GM21360 (cell line): ENCODE measurements at regions not wholly inside any gene's neighbourhood (a gene's known extent, or its start where the extent isn't known, plus 50 kb on each side); places are given as distances from the start of the nearest gene placed in this dataset.
"Not testable (repeated sequence)": the region's sequence is repeated elsewhere in the genome, so short reads cannot be mapped to it uniquely, and the experiment has no call there.

Experiments used
- ATAC-seq: cut with Tn5 transposase; IDR thresholded peaks from one replicate; pipeline ENCODE4 v1.9.1; 2021; ENCODE audit warnings: mild to moderate bottlenecking, moderate library complexity; ENCODE audit not compliant: unreplicated experiment

DNA sequence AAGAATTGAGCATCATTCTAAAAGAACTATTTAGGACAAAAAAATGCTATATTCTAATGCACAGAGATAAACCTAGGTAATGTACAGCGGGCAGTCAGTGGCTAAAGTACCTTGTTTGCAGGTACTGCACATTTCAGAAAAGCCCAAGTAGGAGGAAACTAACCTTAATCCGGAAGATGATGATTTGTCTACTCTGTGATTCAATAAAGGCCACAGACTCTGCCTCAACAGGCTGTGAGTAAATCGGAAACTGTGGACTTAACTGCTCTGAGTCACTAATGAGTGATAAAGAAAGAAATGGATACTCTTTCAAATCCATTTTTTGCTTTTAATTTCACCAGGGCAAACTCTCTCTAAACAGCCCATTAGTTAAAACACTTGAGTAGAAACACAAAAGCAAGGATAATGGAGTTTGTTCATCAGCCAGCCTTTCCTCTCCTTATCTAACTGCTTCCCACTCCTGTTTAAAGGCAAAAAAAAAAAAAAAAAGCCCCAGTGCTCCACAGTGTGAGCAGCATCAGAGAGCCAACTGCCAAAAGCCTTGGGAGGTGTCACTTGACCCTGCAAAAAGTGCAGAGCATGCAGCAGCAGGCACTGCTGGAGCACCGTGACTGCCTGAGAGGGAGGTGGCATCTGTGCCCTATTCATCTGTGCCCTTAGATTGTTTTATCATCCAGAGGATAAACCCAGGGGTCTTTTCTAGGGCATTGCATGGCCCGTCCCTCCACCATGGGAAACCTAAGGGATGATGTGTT, 187.7 kb downstream of the SATB1 start:
- ATAC-seq, result peak; percentile 92

- no peak for ATAC-seq
These were observed 188.4 kb downstream of the SATB1 start for GRCh38 chr3:18236726-18237125.

GRCh38 chr3:18234717-18235335, 190.3 kb downstream of the SATB1 start:
- no peak for ATAC-seq

GRCh38 chr3:18233987-18234716, 191.0 kb downstream of the SATB1 start:
- ATAC-seq, result no peak

DNA sequence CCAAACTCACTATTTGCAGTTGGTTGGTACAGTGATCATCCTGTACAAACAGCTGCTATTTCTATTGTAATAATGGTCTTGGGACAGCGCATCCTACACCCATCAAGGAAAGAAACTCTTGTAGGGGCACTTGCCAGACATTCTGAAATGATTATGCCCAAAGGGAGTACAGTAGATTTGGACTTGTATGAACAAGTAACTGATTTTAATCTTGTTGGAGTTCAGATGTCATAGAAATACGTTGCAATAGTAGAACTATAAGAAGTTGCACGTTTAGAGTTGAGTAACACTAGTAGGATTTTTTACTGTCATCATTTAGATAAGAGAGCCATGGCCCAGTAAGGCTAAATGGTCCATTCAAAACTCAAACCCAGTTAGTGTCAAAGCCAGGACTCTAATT, 192.8 kb downstream of the SATB1 start:
- no peak for ATAC-seq

DNA sequence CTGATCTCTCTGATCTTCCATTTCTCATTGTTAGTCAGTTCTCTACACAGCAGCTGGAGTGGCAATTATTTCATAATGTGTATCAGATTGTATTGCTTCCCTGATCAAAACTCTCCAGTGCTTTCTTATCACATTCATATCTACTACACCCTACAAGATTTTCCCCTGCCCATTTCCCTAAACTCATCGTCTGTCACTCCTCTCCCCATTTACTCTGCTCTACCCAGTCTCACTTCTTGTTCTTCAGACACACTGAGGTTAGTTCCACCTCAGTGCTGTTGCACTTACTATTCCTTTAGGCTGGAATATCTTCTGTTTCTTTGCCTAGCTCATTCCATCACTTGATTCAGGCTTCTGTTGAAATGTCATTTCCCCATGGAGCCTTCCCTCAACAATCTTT, 197.1 kb downstream of the SATB1 start:
- ATAC-seq, result no peak

- ATAC-seq, result no peak
These were observed 199.4 kb downstream of the SATB1 start for GRCh38 chr3:18225709-18226108.

- no peak for ATAC-seq
These were observed 200.7 kb downstream of the SATB1 start for GRCh38 chr3:18224426-18224825.

GRCh38 chr3:18223974-18224373, 201.2 kb downstream of the SATB1 start:
- peak; percentile 27 for ATAC-seq

GRCh38 chr3:18223571-18223970, 201.6 kb downstream of the SATB1 start:
- peak; percentile 99 for ATAC-seq

- ATAC-seq, result no peak
These were observed 202.5 kb downstream of the SATB1 start for GRCh38 chr3:18222686-18223085.

DNA sequence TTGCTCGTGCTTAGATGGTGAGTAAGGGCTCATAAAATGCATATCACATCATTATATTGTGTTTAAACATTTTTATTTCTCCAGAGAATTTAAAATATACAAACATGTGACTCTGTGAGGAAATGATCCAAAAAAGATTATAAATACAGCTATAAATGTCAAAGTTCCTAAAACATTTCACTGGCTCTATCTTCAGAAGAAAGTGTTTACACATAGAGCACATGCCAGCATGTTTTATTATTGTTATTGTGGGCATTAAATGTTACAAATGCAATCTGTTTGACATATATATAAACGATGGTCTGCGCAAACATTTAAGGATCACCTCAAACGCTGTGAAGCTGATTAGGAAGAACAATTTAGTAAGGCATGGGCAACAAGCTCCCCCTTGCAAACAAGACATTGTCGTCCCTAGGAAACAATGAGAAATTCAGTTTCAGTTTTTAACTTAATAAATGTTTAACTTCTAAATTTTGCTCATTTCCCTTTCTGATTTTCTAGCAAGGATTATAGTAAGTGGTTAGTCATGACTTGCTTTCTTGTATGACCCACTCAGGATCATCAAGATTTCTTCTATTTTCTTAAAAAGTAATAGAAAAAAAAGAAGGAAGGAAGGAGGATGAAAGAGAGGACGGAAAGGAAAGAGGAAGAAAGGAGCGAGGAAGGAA, 207.5 kb downstream of the SATB1 start:
- no peak for ATAC-seq

GRCh38 chr3:18216996-18217395, 208.1 kb downstream of the SATB1 start:
- no peak for ATAC-seq

- no peak for ATAC-seq
These were observed 209.5 kb downstream of the SATB1 start for GRCh38 chr3:18215639-18216038.

GRCh38 chr3:18211116-18211515, 214.0 kb downstream of the SATB1 start:
- ATAC-seq, result no peak

- no peak for ATAC-seq
These were observed 216.3 kb downstream of the SATB1 start for GRCh38 chr3:18208856-18209255.

DNA sequence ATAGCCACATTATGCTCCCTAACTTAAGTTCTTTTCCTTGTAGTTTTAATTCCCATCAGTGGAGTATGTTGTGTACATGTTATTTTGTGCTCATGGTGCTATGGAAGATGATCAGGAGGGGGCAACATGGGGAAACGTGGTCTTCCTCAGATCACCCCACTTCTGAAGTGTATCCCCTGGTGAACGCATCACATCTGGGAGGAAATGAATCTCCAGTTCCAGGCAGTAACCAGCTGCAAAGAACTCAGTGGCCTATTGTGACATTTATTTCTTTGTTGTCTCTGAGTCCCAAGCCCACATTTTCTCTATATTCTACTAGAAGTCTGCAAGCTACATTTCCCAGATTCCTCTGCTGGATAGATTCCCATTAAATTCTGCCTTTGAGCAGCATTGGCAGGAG, 217.0 kb downstream of the SATB1 start:
- no peak for ATAC-seq

DNA sequence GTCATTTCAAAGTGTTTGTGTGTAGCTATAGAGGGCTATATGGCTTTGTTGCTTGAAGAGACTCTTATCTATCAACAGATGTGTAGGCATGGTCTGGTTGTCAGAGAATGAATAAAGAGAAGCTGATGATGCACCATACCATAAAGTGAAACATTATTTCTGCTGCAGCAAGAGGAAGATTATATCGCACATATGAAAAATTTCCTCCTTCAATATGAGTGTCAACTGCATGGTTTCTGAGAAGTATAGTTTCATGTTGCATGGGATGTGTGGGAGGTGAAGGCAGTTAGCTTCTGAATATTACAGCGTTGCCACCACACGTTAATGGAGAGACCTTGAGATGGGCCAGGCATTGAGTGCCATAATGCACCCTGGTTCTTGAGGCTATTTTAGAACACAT, 217.9 kb downstream of the SATB1 start:
- ATAC-seq, result no peak

GRCh38 chr3:18205701-18206100, 219.4 kb downstream of the SATB1 start:
- not testable (repeated sequence) for ATAC-seq

DNA sequence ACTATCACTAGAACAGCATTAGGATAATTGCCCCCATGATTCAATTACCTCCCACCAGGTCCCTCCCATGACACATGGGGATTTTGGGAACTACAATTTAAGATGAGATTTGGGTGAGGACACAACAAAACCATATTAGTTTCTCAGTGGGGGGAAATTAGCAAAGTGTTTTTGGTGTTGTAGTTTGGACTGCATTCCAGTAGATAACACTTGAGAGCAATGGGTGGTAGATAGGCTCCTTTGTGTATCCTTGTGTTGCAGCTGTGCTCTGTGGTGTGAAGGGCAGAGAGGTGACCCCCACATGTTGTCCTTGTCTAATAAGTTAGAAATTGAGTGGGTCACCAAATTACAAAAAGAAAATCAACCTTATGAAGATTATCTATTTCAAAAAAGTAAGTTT, 223.8 kb downstream of the SATB1 start:
- ATAC-seq, result no peak

DNA sequence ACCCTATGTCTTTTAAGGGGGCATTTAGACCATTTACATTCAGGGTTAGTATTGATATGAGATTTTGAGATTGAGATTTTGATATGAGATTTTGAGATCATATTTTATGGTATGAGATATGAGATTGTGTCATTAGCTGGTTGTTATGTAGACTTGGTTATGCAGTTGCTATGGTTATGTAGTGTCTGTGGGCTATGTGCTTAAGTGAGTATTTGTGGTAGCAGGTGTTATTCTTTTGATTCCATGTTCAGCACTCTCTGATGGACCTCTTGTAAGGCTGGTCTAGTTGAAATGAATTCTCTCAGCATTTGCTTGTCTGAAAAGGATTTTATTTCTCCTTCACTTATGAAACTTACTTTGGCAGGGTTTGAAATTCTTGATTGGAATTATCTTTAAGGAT, 225.4 kb downstream of the SATB1 start:
- ATAC-seq, result no peak
